MM.1S (cell line): ENCODE measurements at regions not wholly inside any gene's neighbourhood (a gene's known extent, or its start where the extent isn't known, plus 50 kb on each side); places are given as distances from the start of the nearest gene placed in this dataset.

ENCODE experiments used
- DNase-seq: peaks from one replicate; pipeline ENCODE4 v3.0.0-alpha.2; 2015
- H2AFZ ChIP-seq: fragments of 300-600 bp; sonication (generic); 2 replicates; pipeline ENCODE4 v1.6.0; 2016; ENCODE audit warnings: antibody characterized with exemption, low read length
- H3F3A ChIP-seq: fragments of 300-600 bp; sonication (generic); 2 replicates; pipeline ENCODE4 v1.6.1; 2016; ENCODE audit warnings: mild to moderate bottlenecking, antibody characterized with exemption, low read length, moderate library complexity, mixed read lengths; ENCODE audit not compliant: insufficient read depth
- H3K27ac ChIP-seq: fragments of 300-600 bp; sonication (generic); 2 replicates; pipeline ENCODE4 v1.5.1; 2016; ENCODE audit warnings: mild to moderate bottlenecking, low read length
- H3K27me3 ChIP-seq: fragments of 300-600 bp; sonication (generic); replicated peaks from 2 replicates; pipeline ENCODE4 v1.6.0; 2016; ENCODE audit warnings: low read length; ENCODE audit not compliant: insufficient read depth
- H3K36me3 ChIP-seq: fragments of 300-600 bp; sonication (generic); replicated peaks from 2 replicates; pipeline ENCODE4 v1.6.1; 2016; ENCODE audit warnings: mild to moderate bottlenecking, low read length, mixed read lengths; ENCODE audit not compliant: insufficient read depth
- H3K4me1 ChIP-seq: fragments of 300-600 bp; sonication (generic); 2 replicates; pipeline ENCODE4 v1.6.1; 2016; ENCODE audit warnings: low read length, mixed read lengths
- H3K4me2 ChIP-seq: fragments of 300-600 bp; sonication (generic); 2 replicates; pipeline ENCODE4 v1.6.0; 2016; ENCODE audit warnings: low read depth, low read length
- H3K4me3 ChIP-seq: fragments of 300-600 bp; sonication (generic); 2 replicates; pipeline ENCODE4 v1.5.1; 2016; ENCODE audit warnings: low read length, mixed read lengths
- H3K79me2 ChIP-seq: fragments of 300-600 bp; sonication (generic); 2 replicates; pipeline ENCODE4 v1.6.1; 2016; ENCODE audit warnings: mixed run types, low read length, mixed read lengths
- H3K9ac ChIP-seq: fragments of 300-600 bp; sonication (generic); 2 replicates; pipeline ENCODE4 v1.6.1; 2016; ENCODE audit warnings: low read length, mixed read lengths
- H3K9me2 ChIP-seq: fragments of 300-600 bp; sonication (generic); replicated peaks from 2 replicates; pipeline ENCODE4 v1.6.1; 2016; ENCODE audit warnings: mild to moderate bottlenecking, low read length, mixed read lengths; ENCODE audit not compliant: insufficient read depth
- H3K9me3 ChIP-seq: fragments of 300-600 bp; sonication (generic); replicated peaks from 2 replicates; pipeline ENCODE4 v1.6.1; 2016; ENCODE audit warnings: mild to moderate bottlenecking, low read length, mixed read lengths; ENCODE audit not compliant: insufficient read depth
- H4K20me1 ChIP-seq: fragments of 300-600 bp; sonication (generic); 2 replicates; pipeline ENCODE4 v1.6.1; 2016; ENCODE audit warnings: mild to moderate bottlenecking, low read length, moderate library complexity, mixed read lengths; ENCODE audit not compliant: insufficient read depth
- EZH2 ChIP-seq: fragments of 300-600 bp; sonication (generic); optimal IDR thresholded peaks from 2 replicates; pipeline ENCODE3; 2017; ENCODE audit warnings: low read depth, mild to moderate bottlenecking, antibody characterized with exemption, low read length, mixed read lengths
- EZH2phosphoT487 ChIP-seq: fragments of 300-600 bp; sonication (generic); IDR thresholded peaks from 2 replicates; pipeline ENCODE4 v1.6.1; 2018; ENCODE audit warnings: antibody characterized with exemption, low read length
- TF ChIP-seq, protein P1 (sequence below): fragments of 300-600 bp; sonication (generic); IDR thresholded peaks from 2 replicates; pipeline ENCODE4 v1.5.1; 2016; ENCODE audit warnings: antibody characterized with exemption, low read length, mixed read lengths

DNA sequence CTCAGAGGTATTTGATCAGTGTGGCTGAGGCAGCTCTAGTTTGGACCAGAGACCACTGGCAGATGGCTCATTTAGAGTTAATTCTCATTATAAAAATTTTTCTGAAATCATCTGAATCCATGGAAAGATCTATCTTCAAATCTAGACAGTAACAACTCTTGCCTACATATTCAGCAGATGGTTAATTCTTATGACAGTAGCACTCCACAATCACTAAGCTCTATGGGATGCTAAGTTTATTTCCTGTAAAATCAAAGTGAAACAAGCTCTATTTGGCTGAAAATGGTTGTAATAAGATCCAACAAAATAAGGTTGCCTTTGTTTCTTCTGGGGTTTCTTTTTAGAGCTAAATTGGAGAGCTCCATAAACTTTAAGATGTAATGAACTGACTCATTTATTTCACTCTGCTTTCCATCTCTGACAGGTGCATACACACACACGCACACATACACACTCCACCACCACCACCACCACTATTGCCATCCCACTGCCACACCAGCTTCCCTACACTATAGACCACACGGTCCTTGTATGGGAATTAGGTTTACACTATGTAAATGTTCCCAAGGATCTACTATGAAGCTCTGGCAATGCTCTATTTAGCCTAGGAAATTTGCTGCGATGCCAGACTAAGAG lies 293.1 kb downstream of the RPAP3 start:
- H3K27ac ChIP-seq = no peak overlapping the region
- no peaks in the 10 kb centered on the region for H4K20me1 ChIP-seq
- no peak overlapping the region for H3K9ac ChIP-seq
- H3K9me2 ChIP-seq = no peaks in the 10 kb centered on the region
- H3K4me2 ChIP-seq = no peak overlapping the region
- no peaks in the 10 kb centered on the region for H3F3A ChIP-seq
- no peaks in the 10 kb centered on the region for H3K36me3 ChIP-seq
- no peaks in the 10 kb centered on the region for H3K27me3 ChIP-seq
- no peak overlapping the region for H3K4me3 ChIP-seq
- no peaks in the 10 kb centered on the region for H3K9me3 ChIP-seq
- TF ChIP-seq EZH2phosphoT487 (no peak), EZH2 (no peak)
- TF ChIP-seq, protein P1, sequence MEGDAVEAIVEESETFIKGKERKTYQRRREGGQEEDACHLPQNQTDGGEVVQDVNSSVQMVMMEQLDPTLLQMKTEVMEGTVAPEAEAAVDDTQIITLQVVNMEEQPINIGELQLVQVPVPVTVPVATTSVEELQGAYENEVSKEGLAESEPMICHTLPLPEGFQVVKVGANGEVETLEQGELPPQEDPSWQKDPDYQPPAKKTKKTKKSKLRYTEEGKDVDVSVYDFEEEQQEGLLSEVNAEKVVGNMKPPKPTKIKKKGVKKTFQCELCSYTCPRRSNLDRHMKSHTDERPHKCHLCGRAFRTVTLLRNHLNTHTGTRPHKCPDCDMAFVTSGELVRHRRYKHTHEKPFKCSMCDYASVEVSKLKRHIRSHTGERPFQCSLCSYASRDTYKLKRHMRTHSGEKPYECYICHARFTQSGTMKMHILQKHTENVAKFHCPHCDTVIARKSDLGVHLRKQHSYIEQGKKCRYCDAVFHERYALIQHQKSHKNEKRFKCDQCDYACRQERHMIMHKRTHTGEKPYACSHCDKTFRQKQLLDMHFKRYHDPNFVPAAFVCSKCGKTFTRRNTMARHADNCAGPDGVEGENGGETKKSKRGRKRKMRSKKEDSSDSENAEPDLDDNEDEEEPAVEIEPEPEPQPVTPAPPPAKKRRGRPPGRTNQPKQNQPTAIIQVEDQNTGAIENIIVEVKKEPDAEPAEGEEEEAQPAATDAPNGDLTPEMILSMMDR = no peak
- no peak overlapping the region for H2AFZ ChIP-seq
- no peaks in the 10 kb centered on the region for H3K79me2 ChIP-seq
- no peak for DNase-seq
- H3K4me1 ChIP-seq = peaks cover 10% of the 10 kb centered on the region

DNA sequence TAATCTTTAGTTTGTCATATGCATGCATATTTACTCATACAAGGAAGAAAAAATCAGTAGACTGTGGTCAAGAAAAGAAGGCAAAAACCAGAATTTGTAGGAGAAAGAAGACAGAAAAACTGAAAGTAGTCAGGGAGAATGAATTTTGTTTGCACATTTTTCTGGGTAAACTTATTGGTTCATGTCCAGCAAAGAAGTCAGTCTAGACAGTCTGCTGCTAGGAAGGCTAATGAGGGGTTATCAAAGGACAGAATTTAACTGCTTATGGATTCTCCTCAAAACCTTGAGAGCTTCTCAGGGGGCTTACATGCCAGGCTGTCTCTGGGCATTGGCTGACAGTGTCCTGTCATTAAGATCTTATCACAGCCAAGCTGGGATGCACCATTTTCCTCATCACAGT lies 293.9 kb downstream of the RPAP3 start:
- H3K9me3 ChIP-seq = no peaks in the 10 kb centered on the region

DNA sequence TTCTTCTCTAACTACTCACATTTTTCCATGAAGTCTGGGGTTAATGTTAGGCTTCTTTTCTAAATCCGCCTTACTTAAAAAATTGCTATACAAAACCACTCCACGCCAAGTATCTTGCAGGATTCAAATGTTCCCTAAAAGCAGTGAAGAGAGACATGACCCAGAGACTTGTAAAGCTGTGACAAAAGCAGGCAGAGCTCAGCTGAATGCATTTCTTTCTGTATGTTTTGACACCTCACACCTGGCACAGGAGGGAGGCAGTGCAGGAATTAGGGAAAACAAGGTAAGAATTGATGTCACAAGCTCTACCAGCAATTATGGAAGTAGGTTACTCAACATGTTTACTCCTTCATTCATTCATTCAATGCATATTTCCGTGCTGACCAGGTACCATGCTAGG lies 295.0 kb downstream of the RPAP3 start:
- Histone ChIP-seq H3K9ac (no peak overlapping the region), H3K79me2 (no peaks in the 10 kb centered on the region), H3K9me2 (no peaks in the 10 kb centered on the region), H3K4me3 (no peak overlapping the region), H3K4me1 (peaks cover 16% of the 10 kb centered on the region), H3K27ac (no peak overlapping the region), H3K36me3 (no peaks in the 10 kb centered on the region), H3K4me2 (no peak overlapping the region), H3F3A (no peaks in the 10 kb centered on the region), H3K27me3 (no peaks in the 10 kb centered on the region), H4K20me1 (no peaks in the 10 kb centered on the region), H3K9me3 (no peaks in the 10 kb centered on the region), H2AFZ (no peak overlapping the region)
- TF ChIP-seq EZH2phosphoT487 = no peak
- TF ChIP-seq, protein P1 = no peak
- no peak for TF ChIP-seq EZH2
- DNase-seq = no peak

More for the DNA sequence above, 293.9 kb downstream of the RPAP3 start:
- H2AFZ ChIP-seq = no peak overlapping the region
- H3K4me2 ChIP-seq = no peak overlapping the region
- no peaks in the 10 kb centered on the region for H3F3A ChIP-seq
- H3K9me2 ChIP-seq = no peaks in the 10 kb centered on the region
- no peak overlapping the region for H3K4me3 ChIP-seq
- no peaks in the 10 kb centered on the region for H4K20me1 ChIP-seq
- no peak for TF ChIP-seq EZH2phosphoT487
- TF ChIP-seq, protein P1 = no peak
- TF ChIP-seq EZH2 = no peak
- H3K27ac ChIP-seq = no peak overlapping the region
- H3K9ac ChIP-seq = no peak overlapping the region
- H3K27me3 ChIP-seq = no peaks in the 10 kb centered on the region
- H3K36me3 ChIP-seq = no peaks in the 10 kb centered on the region
- no peaks in the 10 kb centered on the region for H3K79me2 ChIP-seq
- no peak for DNase-seq
- H3K4me1 ChIP-seq = peaks cover 16% of the 10 kb centered on the region
